ENCODE measurements at regions not wholly inside any gene's neighbourhood (a gene's known extent, or its start where the extent isn't known, plus 50 kb on each side); places are given as distances from the start of the nearest gene placed in this dataset.

DNA sequence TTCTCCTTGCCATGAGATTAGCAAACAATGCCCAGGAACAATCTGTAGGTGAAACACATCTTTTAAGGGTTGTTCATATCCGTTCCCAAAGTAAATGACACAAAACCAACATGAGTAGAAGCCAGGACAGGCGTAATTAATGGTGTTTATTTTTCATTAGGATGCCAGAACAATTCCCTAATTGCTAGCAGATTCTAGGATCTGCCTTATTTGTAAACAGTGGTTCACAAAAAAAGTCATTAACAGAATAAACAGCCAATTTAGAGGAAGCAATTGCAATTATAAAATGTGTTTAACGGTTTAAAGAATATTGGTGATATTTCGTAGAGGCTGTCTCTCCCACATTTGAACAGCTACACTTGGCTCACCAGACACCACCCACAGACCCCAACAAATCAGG, 250.6 kb upstream of the GPR26 start:
- no peak for DNase-seq

DNA sequence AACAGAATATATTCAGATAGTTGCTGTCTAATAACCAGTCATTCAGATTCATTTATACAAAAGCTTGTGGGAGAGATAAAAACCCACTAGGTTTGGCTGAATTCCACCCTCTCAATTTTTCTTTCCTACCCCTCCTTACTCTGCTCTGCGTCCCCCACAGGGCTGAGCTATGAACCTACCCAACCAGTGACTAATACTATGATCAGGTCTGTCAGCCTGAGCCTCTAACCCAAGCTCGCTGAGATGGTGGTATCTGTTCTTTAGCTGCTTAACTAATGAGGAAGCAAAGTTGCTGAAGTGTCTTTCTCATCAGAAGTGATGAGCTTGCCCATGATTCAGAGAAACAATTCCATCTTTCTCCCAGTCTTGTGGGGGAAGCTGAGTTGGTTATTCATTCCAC, 248.7 kb upstream of the GPR26 start:
- DNase-seq, result no peak

DNA sequence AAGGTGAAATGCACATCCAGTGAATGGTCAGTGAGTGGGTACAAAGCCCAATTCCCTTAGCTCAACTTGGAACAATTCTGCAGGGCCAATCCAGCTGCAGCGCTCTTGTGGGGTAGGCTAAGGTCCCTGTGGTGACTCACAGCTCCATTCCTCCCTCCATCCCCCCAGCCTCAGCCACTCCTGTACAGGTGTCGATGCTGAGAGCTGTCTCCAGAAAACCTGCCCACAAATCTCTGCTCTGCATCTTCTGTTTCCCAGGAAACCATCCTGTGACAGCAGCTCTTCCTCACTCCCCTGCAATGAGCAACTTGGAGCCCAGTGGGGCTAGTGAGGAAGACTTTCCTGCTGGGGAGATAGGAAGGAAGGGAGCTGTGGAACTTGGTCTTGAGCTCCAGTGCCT, 244.7 kb upstream of the GPR26 start:
- no peak for DNase-seq

DNA sequence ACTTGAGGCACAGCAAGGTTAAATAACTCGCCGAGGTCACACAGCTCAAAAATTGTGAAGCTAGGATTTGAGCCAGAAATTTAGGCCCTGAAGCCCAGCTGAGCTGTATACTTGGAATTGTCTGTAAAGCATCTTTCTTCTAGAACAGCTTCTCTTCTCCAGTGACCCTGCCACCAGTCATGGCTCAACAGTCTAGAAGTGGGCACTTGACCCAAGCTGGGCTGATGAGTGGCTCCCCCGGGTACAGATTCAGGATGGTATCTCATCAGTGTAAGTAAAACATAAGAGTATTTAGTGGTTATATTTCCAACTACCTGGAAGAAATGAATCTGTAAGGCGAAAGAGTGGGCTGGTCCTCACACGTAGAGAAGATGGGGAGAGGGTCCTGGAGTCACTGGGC, 243.9 kb upstream of the GPR26 start:
- no peak for DNase-seq

DNA sequence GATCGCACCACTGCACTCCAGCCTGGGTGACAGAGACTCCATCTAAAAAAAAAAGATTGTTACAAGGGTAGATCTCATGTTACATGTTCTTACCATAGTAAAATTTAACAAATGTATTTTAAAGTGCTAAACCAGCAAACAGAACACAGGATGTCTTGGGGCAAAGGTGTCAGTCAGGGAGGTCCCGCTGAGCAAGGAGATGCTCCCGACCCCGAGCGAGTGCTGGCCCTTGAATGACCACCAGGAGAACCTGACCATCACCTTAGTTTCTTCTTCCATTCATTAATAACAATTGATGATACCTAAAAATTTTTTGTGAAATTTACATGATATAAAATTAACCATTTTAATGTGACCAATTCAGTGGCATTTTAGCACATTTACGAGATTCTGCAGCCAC, 241.6 kb upstream of the GPR26 start:
- no peak for DNase-seq

DNA sequence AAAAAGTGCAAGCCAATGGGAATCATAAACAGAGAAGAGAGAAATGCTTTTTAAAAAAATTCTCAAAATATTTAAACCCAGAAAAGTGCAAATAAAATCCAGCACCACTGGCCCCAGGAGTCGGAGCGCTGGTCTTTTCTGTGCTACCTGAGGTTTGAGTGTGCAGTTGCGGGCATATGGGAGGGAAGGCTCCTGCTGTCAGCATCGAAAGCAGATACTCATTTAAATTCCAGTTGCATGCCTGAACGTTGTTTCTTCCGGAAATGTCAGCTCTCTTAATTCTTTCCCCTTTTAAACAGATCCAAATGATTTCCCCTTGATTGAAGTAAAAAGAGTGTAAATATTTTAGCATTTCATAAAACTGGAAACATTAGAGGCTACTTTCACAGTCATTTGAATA, 240.5 kb upstream of the GPR26 start:
- DNase-seq, result no peak

DNA sequence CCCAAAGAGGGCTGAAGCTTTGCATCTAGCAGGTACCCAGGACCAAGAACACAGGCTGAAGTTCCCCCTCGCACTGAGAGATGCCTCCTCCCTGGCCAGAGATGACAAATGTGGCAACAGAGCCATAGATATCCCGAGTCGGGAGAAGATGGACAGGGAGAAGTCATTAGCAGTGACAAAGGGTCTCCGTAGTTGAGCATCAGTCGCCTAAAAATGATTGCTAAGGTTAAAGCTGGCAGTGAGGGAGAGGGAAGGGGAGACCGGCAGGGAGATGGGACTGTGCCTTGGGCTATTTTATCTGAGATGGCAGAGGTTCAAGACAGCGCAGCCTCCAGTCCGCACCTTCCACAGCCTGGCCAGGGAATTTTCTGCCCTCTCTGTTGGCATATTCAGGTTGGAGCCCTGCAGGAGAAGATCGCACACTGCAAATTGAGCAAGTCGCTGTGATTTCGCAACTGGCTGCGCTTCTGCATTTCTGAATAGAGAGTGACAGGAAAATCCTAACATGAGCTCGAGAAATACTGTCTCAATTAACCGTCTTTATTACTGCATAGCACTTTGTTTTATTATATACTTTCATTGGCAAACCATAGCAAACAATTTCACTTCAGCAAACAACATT, 238.9 kb upstream of the GPR26 start:
- DNase-seq, result no peak

DNA sequence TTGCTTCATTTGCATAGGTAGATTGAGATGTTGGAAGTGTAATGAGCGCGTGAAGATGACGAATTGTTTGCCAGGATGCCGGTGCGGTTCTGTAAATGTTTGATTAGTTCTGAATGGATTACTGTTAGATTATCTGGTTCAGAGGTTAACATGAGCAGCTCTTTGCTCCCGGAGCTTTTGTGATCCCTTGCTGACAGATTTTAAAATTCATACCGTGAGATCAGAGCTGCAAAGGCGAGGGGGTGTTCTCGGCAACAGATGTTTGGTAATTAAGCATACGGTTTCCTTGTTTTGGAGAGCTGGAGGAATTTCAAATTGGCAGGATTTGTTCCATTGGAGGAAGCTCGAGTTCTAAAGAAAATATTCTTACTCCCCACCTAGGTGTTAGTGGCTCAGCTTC, 237.8 kb upstream of the GPR26 start:
- DNase-seq, result no peak

DNA sequence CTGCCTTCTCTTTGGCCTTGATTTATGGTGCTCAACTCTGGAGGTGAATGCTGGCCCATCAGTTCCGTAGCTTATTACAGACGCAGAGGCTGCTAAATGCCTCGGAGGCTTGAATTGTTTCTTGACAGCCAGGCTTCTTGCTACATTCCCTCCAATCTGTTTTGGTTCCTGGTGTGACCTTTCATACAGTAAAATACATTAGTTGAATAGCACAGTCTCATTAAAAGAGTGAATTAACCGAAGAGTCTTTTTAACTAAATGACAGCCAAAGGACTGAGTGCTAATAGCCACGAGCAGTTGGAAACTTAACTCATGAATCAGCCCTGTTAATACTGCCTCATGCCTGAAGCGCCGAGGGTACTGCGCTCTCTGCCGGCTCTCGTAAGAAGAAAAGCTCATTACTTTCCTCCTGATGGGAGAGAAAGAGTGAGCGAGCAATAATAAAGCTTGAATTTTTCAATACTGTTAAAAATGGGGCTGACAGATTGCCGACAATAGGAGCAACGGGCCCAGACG, 236.4 kb upstream of the GPR26 start:
- DNase-seq, result no peak

DNA sequence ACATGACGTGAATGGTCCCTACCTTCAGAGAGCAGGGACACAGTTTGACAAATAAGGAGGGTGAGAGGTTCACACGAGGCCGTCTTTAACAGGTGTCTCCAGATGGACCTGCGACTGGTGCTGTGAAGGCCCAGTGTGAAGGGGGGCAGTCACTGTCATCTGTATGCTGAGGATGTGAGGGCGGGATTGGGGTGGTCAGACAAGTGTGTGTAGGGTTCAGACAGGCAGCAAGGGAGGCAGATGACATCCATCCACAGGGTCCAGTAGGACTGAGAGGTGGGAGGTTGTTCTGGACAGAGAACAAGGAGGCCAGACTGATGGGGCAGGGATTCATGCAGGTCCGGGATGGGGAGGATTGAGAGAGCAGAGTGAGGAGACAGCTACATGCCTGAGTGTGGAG, 232.6 kb upstream of the GPR26 start:
- DNase-seq, result no peak

DNA sequence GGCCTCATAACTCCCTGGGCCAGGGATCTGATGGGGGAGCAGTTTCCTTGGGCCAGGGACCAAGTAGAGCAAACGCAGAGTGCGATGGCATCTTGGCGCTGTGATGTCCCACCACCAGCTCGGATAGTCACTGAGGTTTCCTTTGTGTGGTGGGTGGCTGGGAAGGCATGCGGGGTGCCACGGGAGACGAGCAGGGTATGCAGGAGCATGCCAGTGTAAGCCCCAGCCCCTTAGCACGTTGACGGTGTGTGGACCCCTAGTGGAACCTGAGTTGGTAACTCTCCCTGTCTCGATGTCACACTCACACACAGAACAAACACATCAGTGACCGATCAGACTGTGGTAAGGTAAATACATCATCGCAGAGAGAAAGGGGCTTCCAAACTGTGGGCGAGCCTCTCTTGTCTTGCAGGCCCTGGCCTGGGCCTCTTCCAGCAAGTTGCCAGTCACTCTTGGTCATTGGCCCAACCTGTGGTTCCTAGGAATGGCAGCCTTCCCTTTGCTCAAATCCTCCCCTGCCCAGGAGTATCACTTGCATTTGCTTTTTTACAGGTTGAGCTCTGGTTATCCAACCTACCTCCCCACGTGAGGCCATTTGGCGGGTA, 231.6 kb upstream of the GPR26 start:
- no peak for DNase-seq

DNA sequence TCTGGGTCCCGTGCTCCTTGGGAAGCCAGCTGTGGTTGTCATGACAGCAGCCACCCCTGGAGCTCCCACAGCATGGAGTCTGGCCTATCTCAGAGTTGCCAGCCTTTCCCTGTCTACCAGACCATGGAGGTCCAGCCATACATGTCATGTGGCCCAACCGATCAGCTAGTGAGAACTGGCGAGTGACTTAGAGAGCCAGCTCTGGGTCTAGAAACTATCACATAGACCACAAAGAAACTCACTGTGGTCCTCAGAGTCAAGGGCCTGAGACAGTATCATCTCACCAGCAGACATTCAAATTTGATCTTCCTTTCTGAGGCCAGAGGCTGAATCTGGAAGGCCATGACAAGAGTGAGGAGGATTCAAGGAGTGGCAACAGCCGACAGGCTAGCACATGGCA, 223.3 kb upstream of the GPR26 start:
- DNase-seq, result no peak

DNA sequence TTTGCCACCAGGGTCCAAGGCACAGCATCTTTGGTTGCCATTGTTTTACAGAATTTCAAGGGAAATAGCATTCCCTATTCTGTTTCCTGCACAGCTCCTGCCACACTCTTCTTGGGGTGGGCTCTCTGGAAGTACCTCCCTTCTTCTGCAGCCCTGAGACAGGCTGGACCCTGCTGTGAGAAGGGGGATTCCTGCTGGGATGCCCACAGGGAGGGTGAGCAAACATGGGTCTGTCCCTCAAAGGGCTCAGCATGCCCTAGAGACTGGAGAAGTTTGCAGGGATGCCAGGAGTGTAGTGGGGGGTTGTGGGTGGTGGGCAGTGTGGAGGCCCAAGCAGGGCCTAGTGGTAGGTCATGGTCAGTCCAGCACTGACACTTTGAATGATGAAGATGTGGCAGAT, 222.2 kb upstream of the GPR26 start:
- no peak for DNase-seq

DNA sequence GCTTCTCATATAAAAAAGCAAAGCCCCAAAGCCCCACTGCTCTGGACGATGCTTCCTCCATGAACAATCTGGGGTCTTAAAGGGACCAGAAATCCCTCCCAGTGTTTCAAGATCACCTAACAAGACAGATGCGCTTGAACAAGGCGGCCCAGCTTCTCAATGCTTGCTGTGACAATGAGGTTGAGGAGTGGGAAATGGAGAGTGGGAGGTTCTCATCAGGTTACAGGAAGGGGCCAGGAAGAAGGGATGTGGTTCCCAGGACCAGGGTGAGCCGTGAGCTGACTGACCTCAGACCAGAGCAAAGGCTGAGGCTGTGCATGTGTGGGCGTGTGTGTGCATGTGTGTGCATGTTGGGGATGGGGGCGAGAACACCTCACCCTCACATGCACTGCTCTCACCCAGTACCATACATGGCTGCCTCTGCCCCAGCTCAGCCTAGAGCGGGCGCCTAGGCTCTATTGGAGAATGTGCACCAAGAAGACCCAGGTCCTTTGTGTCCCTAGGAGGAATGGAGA, 220.8 kb upstream of the GPR26 start:
- no peak for DNase-seq

DNA sequence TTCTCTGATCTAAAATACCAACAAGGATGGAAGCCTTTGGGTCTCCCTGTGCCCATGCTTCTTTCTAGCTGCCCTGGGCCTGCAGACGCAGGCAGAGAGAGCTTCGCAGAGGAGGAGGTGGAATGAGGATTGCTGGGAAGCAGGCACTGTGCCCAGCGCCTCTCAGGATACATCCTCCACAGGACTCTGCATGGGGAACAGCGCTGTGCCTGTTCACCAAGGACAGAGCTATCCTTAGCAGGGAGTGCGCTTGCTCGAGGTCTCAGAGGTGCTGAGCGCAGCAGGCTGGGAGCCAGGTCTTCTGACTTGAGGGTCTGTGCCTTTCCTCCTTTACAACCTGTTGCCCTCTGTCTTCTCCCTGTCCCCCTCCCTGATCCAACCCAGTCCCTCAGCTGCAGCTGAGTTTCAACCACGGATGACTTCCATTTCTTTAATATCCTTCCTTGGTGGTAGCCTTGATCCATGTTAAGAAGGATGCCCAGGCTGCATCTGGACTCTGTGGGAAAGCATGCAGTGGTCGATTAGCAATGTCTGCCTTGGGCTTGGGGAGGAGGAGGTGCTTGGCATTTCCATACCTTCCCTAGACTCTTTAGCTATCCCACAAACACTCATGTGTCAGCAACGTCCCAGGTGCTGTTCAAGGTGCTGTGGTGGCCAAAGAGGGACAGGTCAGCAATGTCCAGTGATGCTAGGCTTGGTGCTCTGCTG, 219.6 kb upstream of the GPR26 start:
- no peak for DNase-seq

DNA sequence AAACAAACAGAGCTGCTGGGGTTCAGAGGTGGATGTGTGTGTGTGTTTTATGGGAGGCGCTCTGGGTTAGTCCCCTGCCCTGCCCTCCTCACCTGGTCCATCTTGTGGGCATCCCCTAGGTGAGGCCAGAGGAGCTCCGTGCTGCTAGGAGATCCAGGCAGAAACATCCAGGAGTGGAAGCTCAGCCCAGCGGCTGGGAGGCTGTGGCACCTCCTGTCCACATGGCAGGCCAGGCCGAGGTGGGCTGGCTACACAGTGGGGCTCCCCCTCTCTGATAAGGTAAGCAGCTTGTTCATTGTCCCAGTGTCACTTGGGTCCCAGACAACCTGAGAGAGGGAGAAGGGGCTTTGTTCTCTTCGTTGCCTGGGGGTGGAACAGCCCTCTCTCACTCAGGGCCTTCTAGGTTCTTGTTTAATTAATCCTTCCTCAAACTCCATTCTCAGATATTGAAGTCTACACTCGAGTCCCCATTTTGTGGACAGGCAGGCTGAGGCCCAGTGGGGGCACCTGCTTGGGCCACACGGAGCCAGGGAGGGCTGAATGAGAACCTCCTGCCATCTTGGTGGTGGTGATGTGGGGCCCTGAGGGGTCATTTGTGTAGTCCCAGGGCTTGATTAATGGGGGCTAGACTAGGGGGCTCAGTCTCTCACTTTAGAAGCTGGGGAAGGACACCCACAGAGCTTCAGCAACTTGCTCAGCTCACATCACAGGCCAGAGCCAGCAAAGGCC, 216.8 kb upstream of the GPR26 start:
- DNase-seq, result no peak

DNA sequence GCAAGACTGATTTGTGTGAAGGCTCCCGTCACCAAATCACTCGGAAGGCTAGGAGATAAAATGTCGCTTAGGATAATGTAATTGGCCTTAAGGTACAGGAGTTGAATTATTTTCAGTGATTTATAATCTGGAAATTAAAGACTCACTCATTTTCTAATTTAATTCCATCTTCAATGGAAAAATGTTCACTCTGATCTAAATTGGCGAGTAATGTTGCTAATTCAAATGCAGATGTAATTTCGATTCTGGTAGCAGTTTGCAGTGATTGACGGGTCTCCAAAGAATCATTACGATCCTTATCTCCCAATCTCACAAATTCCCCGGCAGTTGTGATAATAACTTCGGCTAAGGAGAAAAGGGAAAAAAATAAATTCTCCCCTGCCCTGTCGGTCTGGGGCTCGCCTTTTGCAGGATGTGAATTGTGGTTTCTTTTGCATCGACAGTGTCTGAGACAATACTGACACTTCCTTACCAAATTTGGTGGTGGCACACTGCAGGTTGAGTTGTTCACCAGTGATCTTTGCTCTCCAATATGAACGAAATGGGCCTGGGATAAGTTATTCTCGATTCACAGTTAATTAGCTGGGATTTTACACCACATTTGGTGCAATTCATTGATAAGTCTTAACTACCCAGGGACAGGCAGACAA, 215.1 kb upstream of the GPR26 start:
- DNase-seq, result no peak

DNA sequence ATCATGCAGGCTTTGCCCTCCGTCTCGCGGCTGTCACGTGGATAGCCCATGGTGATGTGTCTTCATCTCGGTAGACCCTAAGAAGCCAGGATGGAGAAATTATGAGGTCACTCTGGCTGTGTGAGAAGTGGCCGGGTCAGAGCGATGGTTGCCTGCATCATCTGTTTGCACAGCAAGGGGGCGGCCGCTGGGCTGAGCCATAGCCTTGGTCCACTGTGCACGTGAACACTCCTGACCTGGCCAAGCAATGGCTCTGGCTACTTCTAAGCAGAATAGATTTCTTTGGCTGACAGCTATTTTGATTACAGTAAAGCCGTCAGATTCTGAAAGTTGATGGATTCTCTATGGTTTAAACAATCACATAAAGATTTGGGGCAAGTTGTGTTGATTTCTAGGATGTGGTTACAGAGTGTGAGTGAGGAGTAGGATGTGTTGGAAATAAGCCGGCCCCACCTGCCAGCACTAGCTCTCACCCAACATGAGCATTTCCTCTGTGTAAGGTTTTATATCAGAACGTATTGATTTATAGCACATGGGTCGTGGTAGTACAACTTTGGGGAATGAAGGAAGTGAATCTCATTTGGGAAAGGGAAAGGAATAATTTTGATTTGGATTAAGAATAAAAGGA, 214.4 kb upstream of the GPR26 start:
- no peak for DNase-seq

DNA sequence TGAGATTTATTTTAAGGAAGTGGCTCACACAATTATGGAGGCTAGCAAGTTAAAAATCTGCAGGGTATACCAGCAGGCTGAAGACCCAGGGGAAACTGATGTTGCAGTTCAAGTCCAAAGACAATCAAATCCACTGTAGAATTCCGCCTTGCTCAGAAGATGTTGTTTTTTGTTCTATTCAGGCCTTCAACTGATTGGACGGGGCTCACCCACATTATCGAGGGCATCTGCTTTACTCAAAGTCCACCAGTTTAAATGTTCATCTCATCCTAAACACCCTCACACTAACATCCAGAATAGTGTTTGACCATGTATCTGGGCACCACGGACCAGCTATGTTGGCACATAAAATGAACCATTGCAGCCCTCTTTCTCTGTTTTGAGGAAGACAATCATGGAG, 211.2 kb upstream of the GPR26 start:
- no peak for DNase-seq

DNA sequence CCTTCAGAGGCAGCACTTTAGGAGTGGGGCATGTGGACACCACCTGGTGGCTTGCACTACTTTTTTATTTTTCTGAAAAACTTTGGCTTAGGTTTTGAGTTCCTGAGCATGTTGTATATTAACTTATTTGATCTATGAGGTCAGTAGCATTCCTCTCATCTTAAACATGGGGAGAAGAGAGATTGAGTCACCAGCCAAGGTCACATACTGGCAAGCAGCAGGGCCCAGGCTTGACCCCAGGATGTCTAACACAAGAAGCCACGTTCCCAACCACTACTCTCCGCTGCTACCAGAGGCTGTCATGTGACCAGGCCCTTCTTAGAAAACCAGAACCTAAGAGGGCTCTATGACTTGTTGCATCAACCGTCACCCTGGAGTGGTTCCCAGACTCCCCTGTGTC, 210.3 kb upstream of the GPR26 start:
- DNase-seq, result no peak

DNA sequence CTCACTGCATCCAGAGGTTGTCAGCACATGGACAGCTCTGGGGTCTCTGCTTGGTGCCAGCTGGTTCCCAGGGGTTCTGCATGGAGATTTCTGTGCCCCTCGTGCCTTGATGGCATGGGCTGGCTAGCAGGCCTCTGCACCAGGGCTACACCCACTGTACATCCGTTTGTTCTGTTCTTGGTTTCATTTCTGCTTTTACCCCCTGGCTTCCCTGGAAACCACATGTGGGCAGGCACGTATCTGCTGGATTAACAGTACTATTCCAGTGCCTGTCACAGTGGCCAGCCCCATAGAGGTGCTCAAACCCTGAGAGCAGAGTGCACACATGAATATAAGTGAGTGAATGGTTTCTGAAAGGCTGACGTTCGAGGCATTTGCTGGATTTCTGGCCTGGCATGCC, 207.2 kb upstream of the GPR26 start:
- DNase-seq, result no peak

DNA sequence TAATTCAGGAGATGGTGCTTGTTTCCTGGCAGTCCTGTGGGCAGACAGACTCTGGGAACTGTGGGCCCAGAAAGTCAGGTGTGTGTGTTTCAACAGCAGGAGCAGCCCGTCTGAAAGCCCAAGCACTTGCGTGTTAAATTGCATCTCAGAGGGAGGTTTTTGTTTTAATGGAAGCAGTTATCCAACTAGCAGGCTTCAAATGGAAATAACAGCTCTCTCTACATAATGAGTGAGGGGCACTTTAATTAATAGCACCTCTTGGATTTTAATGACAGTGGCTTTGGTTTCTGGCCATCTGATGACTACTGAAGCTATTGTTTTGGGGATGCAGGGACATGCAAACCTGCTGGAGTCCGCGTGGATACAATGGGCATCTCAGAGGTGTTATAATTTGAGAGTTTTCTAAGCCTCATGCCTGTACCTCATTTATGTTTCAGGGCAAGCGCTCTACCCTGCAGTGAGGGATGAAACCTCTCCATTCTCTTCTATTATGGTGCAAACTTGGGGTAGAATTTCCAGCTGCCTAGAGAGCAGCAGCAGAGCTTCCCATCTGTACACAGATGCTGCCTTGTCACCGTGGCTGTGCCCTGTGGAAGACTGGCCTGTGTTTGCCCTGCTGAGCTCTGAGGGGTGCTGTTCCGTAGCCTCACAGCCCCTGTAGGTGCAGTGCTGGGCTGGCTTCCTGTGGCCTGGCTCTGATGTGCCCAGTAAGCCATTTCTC, 206.6 kb upstream of the GPR26 start:
- DNase-seq, result no peak

Data from AML-193 (cell line).